ENCODE measurements at regions not wholly inside any gene's neighbourhood (a gene's known extent, or its start where the extent isn't known, plus 50 kb on each side); places are given as distances from the start of the nearest gene placed in this dataset.
"Not testable (repeated sequence)": the region's sequence is repeated elsewhere in the genome, so short reads cannot be mapped to it uniquely, and the experiment has no call there.

DNA sequence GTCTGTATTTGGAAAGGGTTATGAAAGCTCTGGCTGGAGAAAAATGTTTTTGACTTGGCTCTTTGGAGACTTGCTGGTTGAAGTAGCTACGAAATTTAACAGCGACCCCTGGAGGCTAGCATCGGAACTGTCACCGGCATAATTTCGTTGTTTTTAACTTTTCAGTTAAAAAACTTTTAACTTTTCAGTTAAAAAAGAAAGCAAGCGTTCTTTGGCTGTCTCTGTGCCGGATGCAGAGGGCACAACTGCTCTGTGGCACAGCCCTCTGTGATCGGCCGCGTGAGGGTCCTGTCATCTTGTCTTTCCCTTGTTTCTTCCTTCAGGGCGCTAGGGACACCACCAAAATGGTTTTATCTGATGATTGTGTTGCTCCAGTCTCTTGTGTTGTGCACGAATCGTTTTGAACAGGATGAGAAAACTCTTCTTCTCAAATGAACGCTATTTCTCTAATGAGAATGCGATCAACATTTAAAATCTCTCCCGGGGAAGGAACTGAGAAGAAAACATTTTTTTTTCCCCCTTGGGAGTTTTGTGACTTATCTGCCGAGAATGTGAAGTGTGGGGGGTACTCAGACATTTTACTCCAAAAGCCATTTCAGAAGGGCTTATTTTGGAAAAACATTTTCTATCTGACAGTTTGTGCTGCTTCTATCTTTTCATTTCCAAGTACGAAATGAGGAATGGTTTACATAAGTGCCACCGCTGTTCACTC is 57.1 kb downstream of the ADCYAP1 start:
- no peak for DNase-seq (ENCODE audit: low read depth)
- no peak overlapping the region for H3K4me3 ChIP-seq (ENCODE audit: low read depth, low read length)
- TF ChIP-seq, protein P1, sequence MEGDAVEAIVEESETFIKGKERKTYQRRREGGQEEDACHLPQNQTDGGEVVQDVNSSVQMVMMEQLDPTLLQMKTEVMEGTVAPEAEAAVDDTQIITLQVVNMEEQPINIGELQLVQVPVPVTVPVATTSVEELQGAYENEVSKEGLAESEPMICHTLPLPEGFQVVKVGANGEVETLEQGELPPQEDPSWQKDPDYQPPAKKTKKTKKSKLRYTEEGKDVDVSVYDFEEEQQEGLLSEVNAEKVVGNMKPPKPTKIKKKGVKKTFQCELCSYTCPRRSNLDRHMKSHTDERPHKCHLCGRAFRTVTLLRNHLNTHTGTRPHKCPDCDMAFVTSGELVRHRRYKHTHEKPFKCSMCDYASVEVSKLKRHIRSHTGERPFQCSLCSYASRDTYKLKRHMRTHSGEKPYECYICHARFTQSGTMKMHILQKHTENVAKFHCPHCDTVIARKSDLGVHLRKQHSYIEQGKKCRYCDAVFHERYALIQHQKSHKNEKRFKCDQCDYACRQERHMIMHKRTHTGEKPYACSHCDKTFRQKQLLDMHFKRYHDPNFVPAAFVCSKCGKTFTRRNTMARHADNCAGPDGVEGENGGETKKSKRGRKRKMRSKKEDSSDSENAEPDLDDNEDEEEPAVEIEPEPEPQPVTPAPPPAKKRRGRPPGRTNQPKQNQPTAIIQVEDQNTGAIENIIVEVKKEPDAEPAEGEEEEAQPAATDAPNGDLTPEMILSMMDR (IDR thresholded peaks at IDR 0.05; ENCODE audit: low read depth, low read length, missing control alignments), result peak; percentile 91

DNA sequence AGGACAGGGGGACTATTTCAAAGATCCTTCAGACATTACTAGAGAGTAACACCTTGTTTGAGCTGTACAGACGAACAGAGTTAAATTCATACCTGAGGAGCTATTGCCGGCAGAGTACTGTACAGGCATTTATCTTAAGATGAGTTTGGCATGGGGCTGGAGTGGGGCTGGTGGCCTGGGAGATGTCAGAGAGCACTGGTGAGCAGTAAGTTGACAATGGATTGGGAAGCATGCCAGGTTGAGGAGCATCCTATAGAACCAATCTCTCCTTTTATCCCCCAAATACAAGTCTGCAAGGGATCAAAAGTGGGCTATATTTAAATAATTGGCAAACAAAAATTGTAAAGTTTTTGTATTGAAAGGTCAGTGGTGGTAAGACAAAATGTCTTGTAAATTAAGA is 58.6 kb downstream of the ADCYAP1 start:
- no peak overlapping the region for H3K4me3 ChIP-seq (ENCODE audit: low read depth, low read length)
- no peak for DNase-seq (ENCODE audit: low read depth)
- TF ChIP-seq, protein P1 (IDR thresholded peaks at IDR 0.05; ENCODE audit: low read depth, low read length, missing control alignments), result no peak

DNA sequence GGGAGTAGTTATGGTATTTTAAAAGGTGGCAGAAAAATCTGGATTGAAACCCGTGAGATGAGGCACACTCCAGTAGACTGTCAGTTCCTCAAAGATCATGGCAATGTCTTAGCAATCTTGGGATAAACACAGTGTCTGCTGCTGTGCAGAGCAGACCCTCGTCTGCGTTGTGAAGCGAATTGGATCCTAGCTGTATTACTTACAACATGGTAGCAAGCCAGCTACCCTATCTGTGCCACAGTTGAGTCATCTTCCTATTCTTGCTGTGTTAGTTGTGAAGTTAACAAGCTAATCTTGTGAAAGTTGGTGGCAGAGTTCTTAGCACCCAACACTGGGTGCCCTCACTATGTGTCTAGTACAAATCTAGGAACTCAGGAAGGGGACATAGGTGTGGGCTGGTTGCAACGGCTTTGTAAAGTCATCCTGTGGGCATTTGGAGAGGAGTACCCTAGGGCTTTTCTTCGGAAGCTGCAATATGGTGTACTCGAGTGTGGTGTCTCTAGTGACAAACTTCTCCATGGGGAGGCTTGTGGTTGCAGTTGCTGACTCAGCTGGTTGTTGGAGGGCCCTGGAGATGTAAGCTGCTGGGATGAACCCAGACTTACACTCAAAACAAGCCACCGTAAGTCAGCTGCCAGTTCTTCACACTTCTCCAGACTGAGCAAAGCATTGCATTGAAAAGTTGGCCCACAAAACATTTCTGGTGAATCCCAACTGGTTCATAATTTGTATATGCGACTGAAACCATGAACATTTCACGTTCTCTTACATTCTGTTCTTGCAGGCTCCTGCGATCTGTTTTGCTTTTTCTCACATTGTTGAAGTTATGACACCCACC is 61.5 kb downstream of the ADCYAP1 start:
- no peak overlapping the region for H3K4me3 ChIP-seq (ENCODE audit: low read depth, low read length)
- DNase-seq (ENCODE audit: low read depth), result no peak
- TF ChIP-seq, protein P1 (IDR thresholded peaks at IDR 0.05; ENCODE audit: low read depth, low read length, missing control alignments), result no peak

DNA sequence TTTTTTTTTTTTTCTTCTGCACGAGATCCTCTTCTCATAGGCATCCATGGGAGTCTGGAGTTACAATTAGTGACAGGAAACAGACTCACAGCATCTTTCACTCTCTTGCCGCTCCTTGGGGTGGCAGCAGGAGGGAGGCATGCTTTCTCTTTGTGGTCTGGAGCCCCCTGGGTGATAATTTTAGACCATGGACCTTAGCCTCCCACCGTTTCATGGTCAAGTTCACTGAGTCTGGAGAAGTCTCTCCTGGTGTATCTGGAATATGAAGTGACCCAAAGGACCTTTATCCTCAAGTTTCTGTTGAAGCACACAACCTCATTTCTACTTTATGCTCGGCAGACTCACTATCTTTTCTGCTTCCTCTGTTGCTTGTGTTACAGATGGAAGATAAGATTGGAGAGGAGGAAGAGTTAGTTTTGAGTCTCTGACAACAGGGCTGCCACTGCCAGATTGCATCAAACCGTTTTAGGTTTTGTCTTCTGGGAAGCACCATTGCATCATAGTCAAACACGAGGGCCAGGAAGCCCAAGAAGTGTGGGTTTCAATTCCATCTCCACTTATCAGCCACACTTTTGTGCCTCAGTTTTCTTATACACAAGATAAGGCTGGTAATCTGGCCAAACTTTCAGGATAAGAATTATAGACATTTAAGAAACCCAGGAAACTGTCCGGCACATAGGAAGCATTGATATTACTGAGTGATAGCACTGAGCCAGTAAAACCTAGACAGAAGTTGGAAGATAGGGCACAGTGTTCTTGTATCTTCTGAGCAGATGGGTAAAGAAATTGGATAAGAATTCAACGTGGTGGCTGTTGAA is 62.3 kb downstream of the ADCYAP1 start:
- no peak overlapping the region for H3K4me3 ChIP-seq (ENCODE audit: low read depth, low read length)
- no peak for DNase-seq (ENCODE audit: low read depth)
- TF ChIP-seq, protein P1 (IDR thresholded peaks at IDR 0.05; ENCODE audit: low read depth, low read length, missing control alignments), result no peak

DNA sequence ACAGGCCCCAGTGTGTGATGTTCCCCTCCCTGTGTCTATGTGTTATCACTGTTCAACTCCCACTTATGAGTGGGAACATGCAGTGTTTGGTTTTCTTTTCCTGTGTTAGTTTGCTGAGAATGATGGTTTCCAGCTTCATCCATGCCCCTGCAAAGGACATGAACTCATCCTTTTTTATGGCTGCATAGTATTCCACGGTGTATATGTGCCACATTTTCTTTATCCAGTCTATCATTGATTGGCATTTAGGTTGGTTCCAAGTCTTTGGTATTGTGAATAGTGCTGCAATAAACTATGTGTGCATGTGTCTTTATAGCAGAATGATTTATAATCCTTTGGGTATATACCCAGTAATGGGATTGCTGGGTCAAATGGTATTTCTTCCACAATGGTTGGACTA is 64.2 kb downstream of the ADCYAP1 start:
- DNase-seq (ENCODE audit: low read depth), result not testable (repeated sequence)

DNA sequence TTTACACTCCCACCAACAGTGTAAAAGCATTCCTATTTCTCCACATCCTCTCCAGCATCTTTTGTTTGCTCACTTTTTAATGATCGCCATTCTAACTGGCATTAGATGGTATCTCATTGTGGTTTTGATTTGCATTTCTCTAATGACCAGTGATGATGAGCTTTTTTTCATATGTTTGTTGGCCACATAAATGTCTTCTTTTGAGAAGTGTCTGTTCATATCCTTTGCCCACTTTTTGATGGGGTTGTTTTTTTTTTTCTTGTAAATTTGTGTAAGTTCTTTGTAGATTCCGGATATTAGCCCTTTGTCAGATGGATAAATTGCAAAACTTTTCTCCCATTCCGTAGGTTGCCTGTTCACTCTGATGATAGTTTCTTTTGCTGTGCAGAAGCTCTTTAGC is 64.6 kb downstream of the ADCYAP1 start:
- not testable (repeated sequence) for DNase-seq (ENCODE audit: low read depth); H3K4me3 ChIP-seq (ENCODE audit: low read depth, low read length)

More for the DNA sequence above, 64.2 kb downstream of the ADCYAP1 start:
- H3K4me3 ChIP-seq (ENCODE audit: low read depth, low read length), result not testable (repeated sequence)

DNA sequence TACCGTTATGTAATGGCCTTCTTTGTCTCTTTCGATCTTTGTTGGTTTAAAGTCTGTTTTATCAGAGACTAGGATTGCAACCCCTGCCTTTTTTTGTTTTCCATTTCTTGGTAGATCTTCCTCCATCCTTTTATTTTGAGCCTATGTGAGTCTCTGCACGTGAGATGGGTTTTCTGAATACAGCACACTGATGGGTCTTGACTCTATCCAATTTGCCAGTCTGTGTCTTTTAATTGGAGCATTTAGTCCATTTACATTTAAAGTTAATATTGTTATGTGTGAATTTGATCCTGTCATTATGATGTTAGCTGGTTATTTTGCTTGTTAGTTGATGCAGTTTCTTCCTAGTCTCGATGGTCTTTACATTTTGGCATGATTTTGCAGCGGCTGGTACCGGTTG is 69.9 kb downstream of the ADCYAP1 start:
- not testable (repeated sequence) for H3K4me3 ChIP-seq (ENCODE audit: low read depth, low read length); DNase-seq (ENCODE audit: low read depth)

DNA sequence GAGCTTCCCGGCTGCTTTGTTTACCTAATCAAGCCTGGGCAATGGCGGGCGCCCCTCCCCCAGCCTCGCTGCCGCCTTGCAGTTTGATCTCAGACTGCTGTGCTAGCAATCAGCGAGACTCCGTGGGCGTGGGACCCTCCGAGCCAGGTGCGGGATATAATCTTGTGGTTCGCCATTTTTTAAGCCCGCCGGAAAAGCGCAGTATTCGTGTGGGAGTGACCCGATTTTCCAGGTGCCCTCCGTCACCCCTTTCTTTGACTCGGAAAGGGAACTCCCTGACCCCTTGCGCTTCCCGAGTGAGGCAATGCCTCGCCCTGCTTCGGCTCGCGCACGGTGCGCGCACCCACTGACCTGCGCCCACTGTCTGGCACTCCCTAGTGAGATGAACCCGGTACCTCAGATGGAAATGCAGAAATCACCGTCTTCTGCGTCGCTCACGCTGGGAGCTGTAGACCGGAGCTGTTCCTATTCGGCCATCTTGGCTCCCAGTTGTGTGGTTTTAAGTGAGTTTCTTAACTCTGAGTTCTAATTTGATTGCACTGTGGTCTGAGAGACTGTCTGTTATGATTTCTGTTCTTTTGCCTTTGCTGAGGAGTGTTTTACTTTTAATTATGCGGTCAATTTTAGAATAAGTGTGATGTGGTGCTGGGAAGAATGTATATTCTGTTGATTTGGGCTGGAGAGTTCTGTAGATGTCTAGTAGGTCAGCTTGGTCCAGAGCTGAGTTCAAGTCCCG is 71.9 kb downstream of the ADCYAP1 start:
- DNase-seq (ENCODE audit: low read depth); H3K4me3 ChIP-seq (ENCODE audit: low read depth, low read length): not testable (repeated sequence)

DNA sequence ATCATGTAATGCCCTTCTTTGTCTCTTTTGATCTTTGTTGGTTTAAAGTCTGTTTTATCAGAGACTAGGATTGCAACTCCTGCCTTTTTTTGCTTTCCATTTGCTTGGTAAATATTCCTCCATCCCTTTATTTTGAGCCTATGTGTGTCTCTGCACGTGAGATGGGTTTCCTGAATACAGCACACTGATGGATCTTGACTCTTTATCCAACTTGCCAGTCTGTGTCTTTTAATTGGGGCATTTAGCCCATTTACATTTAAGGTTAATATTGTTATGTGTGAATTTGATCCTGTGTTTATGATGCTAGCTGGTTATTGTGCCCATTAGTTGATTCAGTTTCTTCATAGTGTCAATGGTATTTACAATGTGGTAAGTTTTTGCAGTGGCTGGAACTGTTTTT is 72.7 kb downstream of the ADCYAP1 start:
- not testable (repeated sequence) for DNase-seq (ENCODE audit: low read depth); H3K4me3 ChIP-seq (ENCODE audit: low read depth, low read length)

DNA sequence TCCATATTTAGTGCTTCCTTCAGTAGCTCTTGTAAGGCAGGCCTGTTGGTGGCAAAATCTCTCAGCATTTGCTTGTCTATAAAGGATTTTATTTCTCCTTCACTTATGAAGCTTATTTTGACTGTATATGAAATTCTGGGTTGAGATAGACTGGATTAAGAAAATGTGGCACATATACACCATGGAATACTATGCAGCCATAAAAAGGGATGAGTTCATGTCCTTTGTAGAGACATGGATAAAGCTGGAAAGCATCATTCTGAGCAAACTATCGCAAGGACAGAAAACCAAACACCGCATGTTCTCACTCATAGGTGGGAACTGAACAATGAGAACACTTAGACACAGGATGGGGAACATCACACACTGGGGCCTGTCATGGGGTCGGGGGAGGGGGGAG is 73.1 kb downstream of the ADCYAP1 start:
- not testable (repeated sequence) for DNase-seq (ENCODE audit: low read depth); H3K4me3 ChIP-seq (ENCODE audit: low read depth, low read length)

Data from GM12864 (cell line).